Activated CD4-positive, alpha-beta T cell treated with anti-CD3 and anti-CD28 coated beads, Interleukin-2, amount 50 U/mL, for 24 hours (primary cell): ENCODE measurements at regions not wholly inside any gene's neighbourhood (a gene's known extent, or its start where the extent isn't known, plus 50 kb on each side); places are given as distances from the start of the nearest gene placed in this dataset.
A peak's percentile ranks its signal among the peaks of the same experiment; 100 is the strongest.

Experiments
- DNase-seq, 2 donors: peaks; one replicate each; pipeline ENCODE4 v3.0.0-alpha.2; 2020; ENCODE audit warnings: low read depth in 1 of 2, low spot score in 1 of 2

GRCh38 chr15:70475921-70476320 lies 287.4 kb downstream of the UACA start:
- DNase-seq = no peak

DNA sequence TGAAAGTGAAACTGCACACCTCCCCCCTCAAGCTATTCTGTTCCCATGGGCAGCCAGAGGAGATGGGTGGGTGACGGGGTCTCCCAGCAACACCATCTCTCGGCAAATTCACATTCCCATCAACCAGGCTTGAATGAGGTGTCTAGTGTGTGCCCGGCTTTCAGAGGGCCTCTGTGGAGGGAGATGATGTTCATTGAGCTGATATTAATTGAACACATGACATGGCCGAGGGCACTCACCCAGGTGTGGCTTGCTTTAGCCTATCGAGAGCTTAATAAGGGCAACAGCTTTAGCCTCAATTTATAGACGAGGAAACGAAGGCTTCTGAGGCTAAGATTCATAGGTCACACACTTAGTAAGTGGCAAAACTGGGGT lies 288.0 kb downstream of the UACA start:
- DNase-seq = no peak

- no peak for DNase-seq
Observed at GRCh38 chr15:70474471-70475406, 288.6 kb downstream of the UACA start.

- DNase-seq = no peak
Observed at GRCh38 chr15:70473581-70474370, 289.6 kb downstream of the UACA start.

DNA sequence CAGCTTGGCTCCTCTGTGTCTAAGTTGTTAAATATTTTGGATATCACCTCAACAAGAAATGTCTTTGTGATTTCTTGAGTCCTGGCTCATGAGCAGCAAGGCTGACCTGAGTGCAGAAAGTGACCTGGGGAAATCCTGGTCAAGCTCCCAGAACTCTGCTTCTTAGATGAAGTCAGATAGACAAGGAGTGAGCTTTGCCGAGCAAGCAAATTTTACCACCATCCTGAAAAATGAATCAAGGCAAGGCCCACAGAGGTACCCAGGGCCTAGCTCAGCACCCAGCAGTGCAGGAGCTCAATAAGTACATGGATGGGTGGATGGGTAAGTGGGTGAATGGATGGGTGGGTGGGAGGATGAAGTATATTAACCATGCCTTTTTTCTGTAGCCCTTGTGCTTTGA lies 291.8 kb downstream of the UACA start:
- DNase-seq = no peak

GRCh38 chr15:70470556-70471191 lies 292.7 kb downstream of the UACA start:
- no peak for DNase-seq

GRCh38 chr15:70469651-70470555 lies 293.5 kb downstream of the UACA start:
- no peak for DNase-seq

- no peak for DNase-seq
Observed at GRCh38 chr15:70469182-70469581, 294.2 kb downstream of the UACA start.

DNA sequence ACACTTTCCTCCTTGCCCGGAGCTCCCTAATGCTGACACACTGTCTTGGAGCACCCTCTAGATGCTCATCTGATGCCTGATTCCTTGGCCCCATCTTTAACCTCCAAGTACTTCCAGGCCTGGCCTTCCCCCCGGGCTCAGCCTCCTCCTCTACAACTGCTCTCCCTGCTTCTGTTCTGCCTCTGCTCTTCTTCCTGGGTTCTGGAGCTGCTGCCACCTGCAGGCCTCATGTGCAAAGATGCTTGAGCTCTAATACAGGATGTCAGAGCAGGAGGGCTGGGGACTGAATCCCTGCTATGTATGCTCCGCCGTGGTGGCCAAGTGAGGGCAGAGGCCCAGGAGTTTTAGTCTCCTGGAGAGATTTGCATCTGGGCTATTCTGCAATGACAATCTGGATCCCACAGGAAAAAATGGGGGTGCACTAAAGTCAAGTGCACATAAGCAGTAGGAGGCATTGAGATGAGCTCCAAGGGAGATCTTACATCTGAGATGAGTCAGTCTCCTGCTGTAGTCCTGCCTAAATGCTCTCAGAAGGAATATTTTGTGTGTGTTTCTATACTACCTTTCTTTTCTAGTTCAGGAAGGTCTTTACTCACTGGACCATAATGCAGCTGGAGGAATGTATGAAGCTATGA lies 296.3 kb downstream of the UACA start:
- peak in 1 of 2 donors; percentile 32 for DNase-seq

GRCh38 chr15:70466305-70466704 lies 297.1 kb downstream of the UACA start:
- no peak for DNase-seq

DNA sequence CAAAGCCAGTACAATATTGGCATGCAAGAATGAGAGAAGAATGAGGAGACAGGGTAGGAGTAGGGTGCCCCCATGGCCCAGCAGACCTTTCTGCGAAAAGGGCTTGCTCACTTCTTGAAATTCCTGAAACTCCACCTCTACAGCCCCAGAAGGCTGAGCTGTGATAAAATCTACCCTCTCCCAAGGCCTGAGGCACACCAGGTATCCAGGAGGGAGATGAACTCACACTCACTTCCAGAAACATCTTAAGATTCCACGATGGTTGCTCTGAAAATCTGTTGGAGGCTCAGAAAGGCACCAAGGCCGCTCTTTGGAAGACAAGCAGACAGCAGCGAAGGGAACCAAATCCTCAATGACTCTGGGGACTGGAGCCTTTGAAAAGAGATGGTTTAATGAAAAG lies 297.5 kb downstream of the UACA start:
- no peak for DNase-seq

GRCh38 chr15:70463453-70463834 lies 299.9 kb downstream of the UACA start:
- no peak for DNase-seq

GRCh38 chr15:70461992-70462391 lies 301.4 kb downstream of the UACA start:
- no peak for DNase-seq

- DNase-seq = no peak
Observed at GRCh38 chr15:70461017-70461416, 302.3 kb downstream of the UACA start.

DNA sequence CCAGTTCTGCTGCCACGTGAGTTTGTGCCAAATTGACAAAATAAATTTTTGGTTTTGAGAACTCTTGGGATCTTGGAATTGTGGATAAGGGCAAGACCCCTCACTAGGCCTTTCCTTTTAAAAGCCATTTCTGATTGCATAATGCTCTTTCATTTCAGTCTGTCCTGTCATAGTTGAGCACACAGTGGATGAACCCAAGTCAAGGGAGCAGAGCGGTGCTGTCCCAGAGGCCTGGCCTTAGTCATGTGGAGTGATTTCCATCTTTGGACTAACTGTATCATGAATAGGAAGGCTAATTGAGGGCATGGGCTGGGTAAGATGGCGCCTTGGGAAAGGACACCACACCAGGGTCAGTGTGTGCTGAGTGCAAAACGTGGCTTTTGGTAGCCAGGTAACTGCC lies 304.0 kb downstream of the UACA start:
- no peak for DNase-seq

GRCh38 chr15:70453766-70454165 lies 309.6 kb downstream of the UACA start:
- no peak for DNase-seq

DNA sequence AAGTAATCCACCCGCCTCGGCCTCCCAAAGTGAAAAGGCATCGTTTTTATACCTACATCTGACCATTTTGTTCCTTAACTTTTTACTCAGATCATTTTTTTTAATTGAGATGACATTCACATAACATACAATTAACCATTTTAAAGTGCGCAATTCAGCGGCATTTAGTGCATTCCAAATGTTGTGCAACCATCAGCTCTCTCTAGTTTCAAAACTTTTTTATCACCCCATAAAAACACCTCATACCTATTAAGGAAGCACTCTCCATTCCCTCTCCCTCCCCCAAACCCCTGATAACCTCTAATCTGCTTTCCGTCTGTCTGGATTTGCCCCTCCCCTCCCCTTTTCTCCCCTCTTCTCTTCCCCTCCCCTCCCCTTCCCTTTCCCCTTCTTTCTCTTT lies 310.1 kb downstream of the UACA start:
- no peak for DNase-seq

DNA sequence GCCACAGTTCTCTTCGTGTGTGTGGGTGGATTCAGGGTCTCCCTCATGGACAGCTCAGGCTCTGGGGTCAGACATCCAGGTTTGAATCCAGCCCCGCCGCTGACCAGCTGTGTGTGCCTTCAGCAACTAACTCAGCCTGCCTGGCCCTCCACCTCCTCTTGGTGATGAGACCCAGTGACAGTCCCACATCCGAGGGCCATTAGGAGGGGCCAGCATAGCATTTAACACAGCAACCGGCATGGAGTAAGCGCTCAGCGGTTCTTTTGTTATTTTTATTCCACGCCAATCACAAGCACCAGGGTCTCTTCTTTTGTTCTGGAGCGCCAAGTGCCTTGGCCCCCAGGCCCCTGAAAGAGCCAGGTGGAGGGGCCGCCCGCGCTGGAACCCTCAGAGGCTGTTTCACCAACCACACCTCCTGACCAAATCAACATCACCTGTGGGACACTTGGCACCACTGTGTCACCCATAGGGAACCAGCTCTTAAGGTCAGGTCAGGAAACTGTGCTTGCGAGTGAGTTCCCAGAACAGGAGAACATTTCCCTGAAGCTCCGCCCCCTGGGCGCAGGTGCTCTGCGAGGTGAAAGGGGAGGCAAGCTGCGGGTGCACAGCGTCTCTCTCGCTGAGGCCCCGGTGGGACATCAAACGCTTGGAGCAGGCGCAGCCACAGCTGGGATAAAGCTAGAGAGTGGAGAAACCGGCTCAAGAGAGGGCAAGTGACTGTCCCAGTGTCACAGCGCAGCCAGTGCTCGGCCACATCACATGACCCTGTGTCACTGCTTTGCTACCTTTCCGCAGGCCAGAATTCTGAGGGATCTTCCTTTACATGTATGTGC lies 311.3 kb downstream of the UACA start:
- DNase-seq = no peak

DNA sequence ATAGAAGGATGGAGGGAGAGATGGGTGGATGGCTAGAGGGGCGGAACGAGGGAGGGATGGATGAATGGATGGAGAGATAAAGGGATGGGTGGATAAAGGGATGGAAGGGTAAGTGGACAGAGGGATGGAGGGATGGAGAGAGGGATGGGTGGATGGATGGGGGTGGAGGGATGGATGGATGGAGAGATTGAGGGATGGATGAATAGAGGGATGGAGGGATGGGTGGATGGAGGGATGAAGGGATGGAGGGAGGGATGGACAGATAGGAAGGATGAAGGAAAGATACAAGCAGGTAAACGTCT lies 313.3 kb downstream of the UACA start:
- DNase-seq = no peak
